ENCODE measurements at regions not wholly inside any gene's neighbourhood (a gene's known extent, or its start where the extent isn't known, plus 50 kb on each side); places are given as distances from the start of the nearest gene placed in this dataset.

GRCh38 chr11:21704539-21704938 is 488.3 kb upstream of the ANO5 start:
- TF ChIP-seq TARDBP (IDR thresholded peaks at IDR 0.05) (no peak), FOXK2 (IDR thresholded peaks at IDR 0.05) (no peak), SP1 (IDR thresholded peaks at IDR 0.05) (no peak)
- POLR2A ChIA-PET, result no interaction called here
- DNase-seq (ENCODE audit: extremely low spot score), result no peak
- CTCF ChIA-PET, result no interaction called here

GRCh38 chr11:21707116-21707739 is 485.7 kb upstream of the ANO5 start:
- no peak for DNase-seq (ENCODE audit: extremely low spot score)
- no peak for TF ChIP-seq ELF4 (IDR thresholded peaks at IDR 0.05)
- TF ChIP-seq BHLHE40 (IDR thresholded peaks at IDR 0.05; ENCODE audit: borderline replicate concordance), result no peak
- TF ChIP-seq L3MBTL2 (conservative IDR thresholded peaks at IDR 0.05), result no peak
- TF ChIP-seq ZNF384 (IDR thresholded peaks at IDR 0.05), result no peak
- TF ChIP-seq TARDBP (IDR thresholded peaks at IDR 0.05), result no peak
- TF ChIP-seq NFRKB (IDR thresholded peaks at IDR 0.05), result no peak
- TF ChIP-seq SP1 (IDR thresholded peaks at IDR 0.05), result no peak
- TF ChIP-seq FOXA1 (IDR thresholded peaks at IDR 0.05), result no peak
- POLR2A ChIA-PET, result no interaction called here
- CTCF ChIA-PET, result no interaction called here

- no peak for DNase-seq (ENCODE audit: extremely low spot score)
- ChIA-PET POLR2A (no interaction called here), CTCF (no interaction called here)
- TF ChIP-seq BHLHE40 (IDR thresholded peaks at IDR 0.05; ENCODE audit: borderline replicate concordance) (no peak), FOXM1 (IDR thresholded peaks at IDR 0.05; ENCODE audit: borderline replicate concordance) (no peak), ARNT (IDR thresholded peaks at IDR 0.05) (no peak), FOXK2 (IDR thresholded peaks at IDR 0.05) (no peak), LEF1 (IDR thresholded peaks at IDR 0.05; ENCODE audit: borderline replicate concordance) (no peak), ELF4 (IDR thresholded peaks at IDR 0.05) (no peak), HDGF (IDR thresholded peaks at IDR 0.05; ENCODE audit: borderline replicate concordance) (no peak), PKNOX1 (IDR thresholded peaks at IDR 0.05) (no peak), NFRKB (IDR thresholded peaks at IDR 0.05) (no peak), SP1 (IDR thresholded peaks at IDR 0.05) (no peak), CTBP1 (IDR thresholded peaks at IDR 0.05; ENCODE audit: borderline replicate concordance) (no peak), L3MBTL2 (conservative IDR thresholded peaks at IDR 0.05) (no peak), ZNF384 (IDR thresholded peaks at IDR 0.05) (no peak), FOXA1 (IDR thresholded peaks at IDR 0.05) (no peak), TARDBP (IDR thresholded peaks at IDR 0.05) (no peak), SUZ12 (IDR thresholded peaks at IDR 0.05) (no peak)
Observed at GRCh38 chr11:21710809-21711208, 482.1 kb upstream of the ANO5 start.

- ChIA-PET CTCF (no interaction called here), POLR2A (no interaction called here)
- TF ChIP-seq FOXA1 (IDR thresholded peaks at IDR 0.05) (no peak), LEF1 (IDR thresholded peaks at IDR 0.05; ENCODE audit: borderline replicate concordance) (no peak), SUZ12 (IDR thresholded peaks at IDR 0.05) (no peak), FOXM1 (IDR thresholded peaks at IDR 0.05; ENCODE audit: borderline replicate concordance) (no peak), ZNF384 (IDR thresholded peaks at IDR 0.05) (no peak), PKNOX1 (IDR thresholded peaks at IDR 0.05) (no peak), SP1 (IDR thresholded peaks at IDR 0.05) (no peak), BHLHE40 (IDR thresholded peaks at IDR 0.05; ENCODE audit: borderline replicate concordance) (no peak), HDGF (IDR thresholded peaks at IDR 0.05; ENCODE audit: borderline replicate concordance) (no peak), FOXK2 (IDR thresholded peaks at IDR 0.05) (no peak), L3MBTL2 (conservative IDR thresholded peaks at IDR 0.05) (no peak), NFRKB (IDR thresholded peaks at IDR 0.05) (no peak), CTBP1 (IDR thresholded peaks at IDR 0.05; ENCODE audit: borderline replicate concordance) (no peak), TARDBP (IDR thresholded peaks at IDR 0.05) (no peak), ARNT (IDR thresholded peaks at IDR 0.05) (no peak), ELF4 (IDR thresholded peaks at IDR 0.05) (no peak)
Observed at GRCh38 chr11:21711341-21711740, 481.5 kb upstream of the ANO5 start.

GRCh38 chr11:21723678-21724077 is 469.2 kb upstream of the ANO5 start:
- TF ChIP-seq FOXK2 (IDR thresholded peaks at IDR 0.05) (no peak), ARNT (IDR thresholded peaks at IDR 0.05) (no peak), FOXA1 (IDR thresholded peaks at IDR 0.05) (no peak), ELF4 (IDR thresholded peaks at IDR 0.05) (no peak), HDGF (IDR thresholded peaks at IDR 0.05; ENCODE audit: borderline replicate concordance) (no peak), SP1 (IDR thresholded peaks at IDR 0.05) (no peak)
- POLR2A ChIA-PET, result no interaction called here
- no peak for DNase-seq (ENCODE audit: extremely low spot score)
- CTCF ChIA-PET, result no interaction called here

More at GRCh38 chr11:21711341-21711740, 481.5 kb upstream of the ANO5 start:
- DNase-seq (ENCODE audit: extremely low spot score), result no peak

GRCh38 chr11:21727102-21727501 is 465.8 kb upstream of the ANO5 start:
- CTCF ChIA-PET, result no interaction called here
- POLR2A ChIA-PET, result no interaction called here
- no peak for TF ChIP-seq ZNF384 (IDR thresholded peaks at IDR 0.05)
- no peak for TF ChIP-seq NFRKB (IDR thresholded peaks at IDR 0.05)
- TF ChIP-seq FOXM1 (IDR thresholded peaks at IDR 0.05; ENCODE audit: borderline replicate concordance), result no peak
- no peak for TF ChIP-seq SUZ12 (IDR thresholded peaks at IDR 0.05)
- TF ChIP-seq L3MBTL2 (conservative IDR thresholded peaks at IDR 0.05), result no peak
- TF ChIP-seq HDGF (IDR thresholded peaks at IDR 0.05; ENCODE audit: borderline replicate concordance), result no peak
- no peak for TF ChIP-seq BHLHE40 (IDR thresholded peaks at IDR 0.05; ENCODE audit: borderline replicate concordance)
- TF ChIP-seq FOXK2 (IDR thresholded peaks at IDR 0.05), result no peak
- TF ChIP-seq CTBP1 (IDR thresholded peaks at IDR 0.05; ENCODE audit: borderline replicate concordance), result no peak
- TF ChIP-seq ELF4 (IDR thresholded peaks at IDR 0.05), result no peak
- TF ChIP-seq SP1 (IDR thresholded peaks at IDR 0.05), result no peak
- no peak for TF ChIP-seq PKNOX1 (IDR thresholded peaks at IDR 0.05)
- TF ChIP-seq ARNT (IDR thresholded peaks at IDR 0.05), result no peak
- no peak for TF ChIP-seq LEF1 (IDR thresholded peaks at IDR 0.05; ENCODE audit: borderline replicate concordance)
- TF ChIP-seq TARDBP (IDR thresholded peaks at IDR 0.05), result no peak
- no peak for TF ChIP-seq FOXA1 (IDR thresholded peaks at IDR 0.05)
- DNase-seq (ENCODE audit: extremely low spot score), result no peak

Measured in HEK293T (cell line).